ENCODE measurements at regions not wholly inside any gene's neighbourhood (a gene's known extent, or its start where the extent isn't known, plus 50 kb on each side); places are given as distances from the start of the nearest gene placed in this dataset.

GRCh38 chr5:124478264-124478663, 268.2 kb downstream of the ZNF608 start:
- H3K27me3 ChIP-seq (ENCODE audit: control insufficient read depth in 3 of 3, insufficient read depth in 3 of 3, low read length in 3 of 3): no peaks in the 10 kb centered on the region
- H3K27ac ChIP-seq (ENCODE audit: low read depth, low read length): no peak overlapping the region
- no peak overlapping the region for H3K9ac ChIP-seq (ENCODE audit: low read depth in 1 of 3, low read length in 3 of 3)
- no peaks in the 10 kb centered on the region for H3K9me3 ChIP-seq (ENCODE audit: control insufficient read depth in 3 of 3, low read length in 3 of 3)
- H3K36me3 ChIP-seq (ENCODE audit: control insufficient read depth in 3 of 3, insufficient read depth in 3 of 3, low read length in 3 of 3): no peaks in the 10 kb centered on the region
- H3K4me1 ChIP-seq (ENCODE audit: control insufficient read depth in 3 of 3, insufficient read depth in 3 of 3, low read length in 3 of 3): no peaks in the 10 kb centered on the region
- no peak overlapping the region for H3K4me3 ChIP-seq (ENCODE audit: low read length in 3 of 3)

GRCh38 chr5:124477577-124477976, 268.9 kb downstream of the ZNF608 start:
- Histone ChIP-seq H3K9ac (ENCODE audit: low read depth in 1 of 3, low read length in 3 of 3) (no peak overlapping the region), H3K27ac (ENCODE audit: low read depth, low read length) (no peak overlapping the region), H3K4me3 (ENCODE audit: low read length in 3 of 3) (no peak overlapping the region), H3K9me3 (ENCODE audit: control insufficient read depth in 3 of 3, low read length in 3 of 3) (no peaks in the 10 kb centered on the region), H3K36me3 (ENCODE audit: control insufficient read depth in 3 of 3, insufficient read depth in 3 of 3, low read length in 3 of 3) (no peaks in the 10 kb centered on the region), H3K4me1 (ENCODE audit: control insufficient read depth in 3 of 3, insufficient read depth in 3 of 3, low read length in 3 of 3) (no peaks in the 10 kb centered on the region), H3K27me3 (ENCODE audit: control insufficient read depth in 3 of 3, insufficient read depth in 3 of 3, low read length in 3 of 3) (no peaks in the 10 kb centered on the region)

- Histone ChIP-seq H3K36me3 (ENCODE audit: control insufficient read depth in 3 of 3, insufficient read depth in 3 of 3, low read length in 3 of 3) (no peaks in the 10 kb centered on the region), H3K4me3 (ENCODE audit: low read length in 3 of 3) (no peak overlapping the region), H3K4me1 (ENCODE audit: control insufficient read depth in 3 of 3, insufficient read depth in 3 of 3, low read length in 3 of 3) (no peaks in the 10 kb centered on the region), H3K27me3 (ENCODE audit: control insufficient read depth in 3 of 3, insufficient read depth in 3 of 3, low read length in 3 of 3) (no peaks in the 10 kb centered on the region), H3K9me3 (ENCODE audit: control insufficient read depth in 3 of 3, low read length in 3 of 3) (no peaks in the 10 kb centered on the region), H3K9ac (ENCODE audit: low read depth in 1 of 3, low read length in 3 of 3) (no peak overlapping the region), H3K27ac (ENCODE audit: low read depth, low read length) (no peak overlapping the region)
These were observed 269.4 kb downstream of the ZNF608 start for GRCh38 chr5:124477062-124477461.

- Histone ChIP-seq H3K4me3 (ENCODE audit: low read length in 3 of 3) (no peak overlapping the region), H3K9me3 (ENCODE audit: control insufficient read depth in 3 of 3, low read length in 3 of 3) (no peaks in the 10 kb centered on the region), H3K4me1 (ENCODE audit: control insufficient read depth in 3 of 3, insufficient read depth in 3 of 3, low read length in 3 of 3) (no peaks in the 10 kb centered on the region), H3K36me3 (ENCODE audit: control insufficient read depth in 3 of 3, insufficient read depth in 3 of 3, low read length in 3 of 3) (no peaks in the 10 kb centered on the region), H3K9ac (ENCODE audit: low read depth in 1 of 3, low read length in 3 of 3) (no peak overlapping the region), H3K27ac (ENCODE audit: low read depth, low read length) (no peak overlapping the region), H3K27me3 (ENCODE audit: control insufficient read depth in 3 of 3, insufficient read depth in 3 of 3, low read length in 3 of 3) (no peaks in the 10 kb centered on the region)
These were observed 271.8 kb downstream of the ZNF608 start for GRCh38 chr5:124474528-124475215.

- H3K27ac ChIP-seq (ENCODE audit: low read depth, low read length): no peak overlapping the region
- no peaks in the 10 kb centered on the region for H3K9me3 ChIP-seq (ENCODE audit: control insufficient read depth in 3 of 3, low read length in 3 of 3)
- no peak overlapping the region for H3K4me3 ChIP-seq (ENCODE audit: low read length in 3 of 3)
These were observed 277.6 kb downstream of the ZNF608 start for GRCh38 chr5:124468671-124469411.

GRCh38 chr5:124467745-124468144, 278.7 kb downstream of the ZNF608 start:
- Histone ChIP-seq H3K4me3 (ENCODE audit: low read length in 3 of 3) (no peak overlapping the region), H3K4me1 (ENCODE audit: control insufficient read depth in 3 of 3, insufficient read depth in 3 of 3, low read length in 3 of 3) (no peaks in the 10 kb centered on the region), H3K27ac (ENCODE audit: low read depth, low read length) (no peak overlapping the region), H3K27me3 (ENCODE audit: control insufficient read depth in 3 of 3, insufficient read depth in 3 of 3, low read length in 3 of 3) (no peaks in the 10 kb centered on the region), H3K9me3 (ENCODE audit: control insufficient read depth in 3 of 3, low read length in 3 of 3) (no peaks in the 10 kb centered on the region), H3K36me3 (ENCODE audit: control insufficient read depth in 3 of 3, insufficient read depth in 3 of 3, low read length in 3 of 3) (no peaks in the 10 kb centered on the region), H3K9ac (ENCODE audit: low read depth in 1 of 3, low read length in 3 of 3) (no peak overlapping the region)

More at GRCh38 chr5:124468671-124469411, 277.6 kb downstream of the ZNF608 start:
- no peaks in the 10 kb centered on the region for H3K4me1 ChIP-seq (ENCODE audit: control insufficient read depth in 3 of 3, insufficient read depth in 3 of 3, low read length in 3 of 3)
- H3K36me3 ChIP-seq (ENCODE audit: control insufficient read depth in 3 of 3, insufficient read depth in 3 of 3, low read length in 3 of 3): no peaks in the 10 kb centered on the region
- H3K27me3 ChIP-seq (ENCODE audit: control insufficient read depth in 3 of 3, insufficient read depth in 3 of 3, low read length in 3 of 3): no peaks in the 10 kb centered on the region
- H3K9ac ChIP-seq (ENCODE audit: low read depth in 1 of 3, low read length in 3 of 3): no peak overlapping the region

- H3K9me3 ChIP-seq (ENCODE audit: control insufficient read depth in 3 of 3, low read length in 3 of 3): no peaks in the 10 kb centered on the region
- no peaks in the 10 kb centered on the region for H3K36me3 ChIP-seq (ENCODE audit: control insufficient read depth in 3 of 3, insufficient read depth in 3 of 3, low read length in 3 of 3)
- H3K4me3 ChIP-seq (ENCODE audit: low read length in 3 of 3): no peak overlapping the region
- no peak overlapping the region for H3K27ac ChIP-seq (ENCODE audit: low read depth, low read length)
- no peaks in the 10 kb centered on the region for H3K4me1 ChIP-seq (ENCODE audit: control insufficient read depth in 3 of 3, insufficient read depth in 3 of 3, low read length in 3 of 3)
- no peak overlapping the region for H3K9ac ChIP-seq (ENCODE audit: low read depth in 1 of 3, low read length in 3 of 3)
- H3K27me3 ChIP-seq (ENCODE audit: control insufficient read depth in 3 of 3, insufficient read depth in 3 of 3, low read length in 3 of 3): no peaks in the 10 kb centered on the region
These were observed 280.4 kb downstream of the ZNF608 start for GRCh38 chr5:124466011-124466410.

- no peaks in the 10 kb centered on the region for H3K9me3 ChIP-seq (ENCODE audit: control insufficient read depth in 3 of 3, low read length in 3 of 3)
- H3K4me1 ChIP-seq (ENCODE audit: control insufficient read depth in 3 of 3, insufficient read depth in 3 of 3, low read length in 3 of 3): no peaks in the 10 kb centered on the region
- no peaks in the 10 kb centered on the region for H3K36me3 ChIP-seq (ENCODE audit: control insufficient read depth in 3 of 3, insufficient read depth in 3 of 3, low read length in 3 of 3)
- H3K27me3 ChIP-seq (ENCODE audit: control insufficient read depth in 3 of 3, insufficient read depth in 3 of 3, low read length in 3 of 3): no peaks in the 10 kb centered on the region
- no peak overlapping the region for H3K27ac ChIP-seq (ENCODE audit: low read depth, low read length)
- no peak overlapping the region for H3K4me3 ChIP-seq (ENCODE audit: low read length in 3 of 3)
- H3K9ac ChIP-seq (ENCODE audit: low read depth in 1 of 3, low read length in 3 of 3): no peak overlapping the region
These were observed 282.6 kb downstream of the ZNF608 start for GRCh38 chr5:124463851-124464250.

- Histone ChIP-seq H3K4me1 (ENCODE audit: control insufficient read depth in 3 of 3, insufficient read depth in 3 of 3, low read length in 3 of 3) (no peaks in the 10 kb centered on the region), H3K27ac (ENCODE audit: low read depth, low read length) (no peak overlapping the region), H3K9me3 (ENCODE audit: control insufficient read depth in 3 of 3, low read length in 3 of 3) (no peaks in the 10 kb centered on the region), H3K36me3 (ENCODE audit: control insufficient read depth in 3 of 3, insufficient read depth in 3 of 3, low read length in 3 of 3) (no peaks in the 10 kb centered on the region), H3K4me3 (ENCODE audit: low read length in 3 of 3) (no peak overlapping the region), H3K9ac (ENCODE audit: low read depth in 1 of 3, low read length in 3 of 3) (no peak overlapping the region), H3K27me3 (ENCODE audit: control insufficient read depth in 3 of 3, insufficient read depth in 3 of 3, low read length in 3 of 3) (no peaks in the 10 kb centered on the region)
These were observed 283.7 kb downstream of the ZNF608 start for GRCh38 chr5:124462751-124463150.

- Histone ChIP-seq H3K4me1 (ENCODE audit: control insufficient read depth in 3 of 3, insufficient read depth in 3 of 3, low read length in 3 of 3) (no peaks in the 10 kb centered on the region), H3K9ac (ENCODE audit: low read depth in 1 of 3, low read length in 3 of 3) (no peak overlapping the region), H3K27ac (ENCODE audit: low read depth, low read length) (no peak overlapping the region), H3K36me3 (ENCODE audit: control insufficient read depth in 3 of 3, insufficient read depth in 3 of 3, low read length in 3 of 3) (no peaks in the 10 kb centered on the region), H3K27me3 (ENCODE audit: control insufficient read depth in 3 of 3, insufficient read depth in 3 of 3, low read length in 3 of 3) (no peaks in the 10 kb centered on the region), H3K9me3 (ENCODE audit: control insufficient read depth in 3 of 3, low read length in 3 of 3) (no peaks in the 10 kb centered on the region), H3K4me3 (ENCODE audit: low read length in 3 of 3) (no peak overlapping the region)
These were observed 284.5 kb downstream of the ZNF608 start for GRCh38 chr5:124461941-124462340.
